ENCODE measurements at regions not wholly inside any gene's neighbourhood (a gene's known extent, or its start where the extent isn't known, plus 50 kb on each side); places are given as distances from the start of the nearest gene placed in this dataset.

- TF ChIP-seq CTCF (IDR thresholded peaks at IDR 0.05): no peak
- no peak for TF ChIP-seq POLR2A (IDR thresholded peaks at IDR 0.05)
- TF ChIP-seq POLR2AphosphoS5 (IDR thresholded peaks at IDR 0.05): no peak
Observed at GRCh38 chr3:139758654-139759291, 81.0 kb upstream of the NMNAT3 start.
